OCI-LY7 (cell line): ENCODE measurements at regions not wholly inside any gene's neighbourhood (a gene's known extent, or its start where the extent isn't known, plus 50 kb on each side); places are given as distances from the start of the nearest gene placed in this dataset.

Source experiments
- BruUV-seq: library from RNA; stranded (reverse); fragments of 400-500 nt; replicated peaks from 2 replicates; lab custom pipeline; 2021; lab: Mats Ljungman, UMichigan
- CTCF ChIA-PET: fragments of 300-600 bp; sonication (Branson Sonifier 250); formaldehyde crosslinking; loops from one replicate; lab custom pipeline; 2022; ENCODE audit warnings: antibody characterized with exemption; ENCODE audit not compliant: unreplicated experiment; lab: Charles Lee
- POLR2A ChIA-PET: fragments of 300-600 bp; sonication (Branson Sonifier 250); formaldehyde crosslinking; loops from one replicate; lab custom pipeline; 2022; ENCODE audit warnings: antibody characterized with exemption; lab: Charles Lee
- DNase-seq: peaks from one replicate; pipeline ENCODE4 v3.0.0-alpha.2; 2015; ENCODE audit warnings: low spot score
- H2AFZ ChIP-seq: fragments of 200-600 bp; sonication (generic), shearing (Covaris generic); 2 replicates; pipeline ENCODE4 v1.6.1; 2014; ENCODE audit warnings: mild to moderate bottlenecking, antibody characterized with exemption, low read length, moderate library complexity
- H3K27ac ChIP-seq: fragments of 200-600 bp; sonication (generic); 2 replicates; pipeline ENCODE4 v1.5.1; 2014; ENCODE audit warnings: mixed run types, low read depth, mild to moderate bottlenecking, moderate library complexity, low read length, inconsistent platforms; ENCODE audit not compliant: poor library complexity, severe bottlenecking
- H3K36me3 ChIP-seq: fragments of 200-600 bp; sonication (generic); 2 replicates; pipeline ENCODE4 v1.6.1; 2014; ENCODE audit warnings: mild to moderate bottlenecking, antibody characterized with exemption, low read length, moderate library complexity, mixed read lengths; ENCODE audit not compliant: insufficient read depth
- H3K4me1 ChIP-seq: fragments of 200-600 bp; sonication (generic); 2 replicates; pipeline ENCODE4 v1.5.1; 2014; ENCODE audit warnings: mild to moderate bottlenecking, low read length; ENCODE audit not compliant: insufficient read depth, poor library complexity, severe bottlenecking
- H3K4me2 ChIP-seq: fragments of 200-600 bp; sonication (generic); 2 replicates; pipeline ENCODE4 v1.6.1; 2014; ENCODE audit warnings: mild to moderate bottlenecking, low read length
- H3K4me3 ChIP-seq: fragments of 200-600 bp; sonication (generic); 2 replicates; pipeline ENCODE4 v1.5.1; 2014; ENCODE audit warnings: mild to moderate bottlenecking, low read depth, low read length; ENCODE audit not compliant: poor library complexity, severe bottlenecking
- H3K79me2 ChIP-seq: fragments of 200-600 bp; sonication (generic); 2 replicates; pipeline ENCODE4 v1.6.1; 2016; ENCODE audit warnings: low read depth, mild to moderate bottlenecking, low read length, moderate library complexity, mixed read lengths; ENCODE audit not compliant: insufficient read depth
- H3K9me2 ChIP-seq: fragments of 200-600 bp; sonication (generic); 2 replicates; pipeline ENCODE4 v1.6.1; 2016; ENCODE audit warnings: mild to moderate bottlenecking, low read length, mixed read lengths; ENCODE audit not compliant: insufficient read depth
- H3K9me3 ChIP-seq: fragments of 200-600 bp; sonication (generic); 2 replicates; pipeline ENCODE4 v1.6.1; 2014; ENCODE audit warnings: mild to moderate bottlenecking, mixed run types, low read length, mixed read lengths
- H4K20me1 ChIP-seq: fragments of 200-600 bp; sonication (generic); 2 replicates; pipeline ENCODE4 v1.6.1; 2014; ENCODE audit warnings: mild to moderate bottlenecking, antibody characterized with exemption, low read length, moderate library complexity, mixed read lengths; ENCODE audit not compliant: insufficient read depth
- CTCF ChIP-seq: fragments of 200-600 bp; sonication (generic); conservative IDR thresholded peaks from 2 replicates; pipeline ENCODE4 v1.5.1; 2014; ENCODE audit warnings: mild to moderate bottlenecking, antibody characterized with exemption, low read length, moderate library complexity, mixed read lengths
- EZH2phosphoT487 ChIP-seq: fragments of 200-600 bp; sonication (generic); IDR thresholded peaks from 2 replicates; pipeline ENCODE4 v1.6.1; 2018; ENCODE audit warnings: low read depth, borderline replicate concordance, mild to moderate bottlenecking, mixed run types, antibody characterized with exemption, low read length, moderate library complexity, mixed read lengths
- intact Hi-C: fragments of 100-400 bp; cut with micrococcal nuclease; formaldehyde crosslinking; loops from one replicate; pipeline ENCODE4 v1.10.0; 2022; ENCODE audit not compliant: unreplicated experiment

GRCh38 chr6:141580988-141581552 is 551.7 kb upstream of the GJE1 start:
- Histone ChIP-seq H3K4me1 (no peaks in the 10 kb centered on the region), H3K4me3 (no peak overlapping the region), H3K4me2 (no peak overlapping the region), H3K27ac (no peak overlapping the region), H3K9me3 (no peaks in the 10 kb centered on the region), H3K79me2 (no peaks in the 10 kb centered on the region), H2AFZ (no peak overlapping the region), H3K9me2 (no peaks in the 10 kb centered on the region), H4K20me1 (no peaks in the 10 kb centered on the region), H3K36me3 (no peaks in the 10 kb centered on the region)
- no peak for DNase-seq
- no TSS peak for BruUV-seq
- TF ChIP-seq EZH2phosphoT487 (no peak), CTCF (no peak)
- ChIA-PET POLR2A (no interaction called here), CTCF (no interaction called here)
- intact Hi-C loops, result no loop called here

- intact Hi-C loops, result no loop called here
- Histone ChIP-seq H3K4me2 (no peak overlapping the region), H3K27ac (no peak overlapping the region), H3K36me3 (no peaks in the 10 kb centered on the region), H3K9me2 (no peaks in the 10 kb centered on the region), H3K4me1 (no peaks in the 10 kb centered on the region), H3K79me2 (no peaks in the 10 kb centered on the region), H3K9me3 (no peaks in the 10 kb centered on the region), H2AFZ (no peak overlapping the region), H3K4me3 (no peak overlapping the region), H4K20me1 (no peaks in the 10 kb centered on the region)
- TF ChIP-seq CTCF (no peak), EZH2phosphoT487 (no peak)
- no peak for DNase-seq
- ChIA-PET CTCF (no interaction called here), POLR2A (no interaction called here)
- no TSS peak for BruUV-seq
These were observed 552.6 kb upstream of the GJE1 start for GRCh38 chr6:141580131-141580530.

- no peaks in the 10 kb centered on the region for H3K36me3 ChIP-seq
- no peaks in the 10 kb centered on the region for H3K4me1 ChIP-seq
- no peak for DNase-seq
- no peaks in the 10 kb centered on the region for H3K79me2 ChIP-seq
- no peaks in the 10 kb centered on the region for H3K9me3 ChIP-seq
- POLR2A ChIA-PET, result interaction anchor here (1.0 to 1.2 kb wide), 2 partner anchors 14 to 579 kb away, joined by 3 read pairs; no protein-coding TSS in a partner anchor
- no peaks in the 10 kb centered on the region for H4K20me1 ChIP-seq
- no TSS peak for BruUV-seq
- CTCF ChIA-PET, result no interaction called here
- intact Hi-C loops, result no loop called here
- H3K4me3 ChIP-seq, result no peak overlapping the region
- H3K9me2 ChIP-seq, result no peaks in the 10 kb centered on the region
- TF ChIP-seq CTCF (no peak), EZH2phosphoT487 (no peak)
- no peak overlapping the region for H3K27ac ChIP-seq
- no peak overlapping the region for H3K4me2 ChIP-seq
- no peak overlapping the region for H2AFZ ChIP-seq
These were observed 556.0 kb upstream of the GJE1 start for GRCh38 chr6:141576751-141577150.
